ENCODE measurements at regions not wholly inside any gene's neighbourhood (a gene's known extent, or its start where the extent isn't known, plus 50 kb on each side); places are given as distances from the start of the nearest gene placed in this dataset.

DNA sequence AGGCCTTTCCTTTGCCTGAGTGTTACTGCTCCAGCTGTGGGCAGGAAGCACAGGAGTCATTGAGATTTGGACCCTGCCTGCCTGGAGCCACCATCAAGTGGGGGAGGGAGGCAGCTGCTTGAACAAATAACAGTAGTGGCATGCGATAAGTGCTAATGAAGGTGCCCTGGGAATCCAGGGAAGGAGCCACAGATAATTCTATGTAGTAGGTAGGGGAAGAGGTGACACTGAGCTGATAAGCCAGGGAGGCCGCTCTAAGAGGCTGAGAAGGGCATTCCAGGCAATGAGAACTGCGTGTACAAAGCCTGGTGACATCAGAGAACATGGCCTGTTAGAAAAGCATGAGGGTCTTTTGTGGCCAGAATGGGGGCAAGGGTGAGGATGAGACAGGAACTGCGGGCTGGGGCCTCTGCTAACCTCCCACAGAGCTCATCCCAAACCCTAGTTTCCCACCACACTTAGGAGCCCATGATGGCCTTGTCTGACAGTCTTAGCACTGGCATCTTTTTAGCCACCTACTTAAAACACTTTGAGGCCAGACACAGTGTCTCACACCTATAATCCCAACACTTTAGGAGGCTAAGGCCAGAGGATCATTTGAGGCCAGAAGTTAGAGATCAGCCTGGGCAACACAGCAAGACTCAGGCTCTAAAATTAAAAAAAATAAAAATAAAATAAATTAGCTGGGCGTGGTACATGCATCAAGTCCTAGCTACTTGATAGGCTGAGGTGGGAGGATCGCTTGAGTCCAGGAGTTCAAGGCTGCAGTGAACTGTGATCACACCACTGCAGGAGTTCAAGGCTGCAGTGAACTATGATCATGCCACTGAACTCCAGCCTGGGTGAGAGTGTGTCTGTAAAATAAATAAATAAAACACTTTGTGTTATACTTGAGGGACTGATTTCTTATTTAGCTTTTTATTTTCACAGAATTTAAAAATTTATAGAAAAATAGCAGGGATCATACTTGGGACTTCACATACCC lies 58.9 kb downstream of the TET3 start:
- DNase-seq (ENCODE audit: low read depth) = no peak
- TF ChIP-seq, protein P1, sequence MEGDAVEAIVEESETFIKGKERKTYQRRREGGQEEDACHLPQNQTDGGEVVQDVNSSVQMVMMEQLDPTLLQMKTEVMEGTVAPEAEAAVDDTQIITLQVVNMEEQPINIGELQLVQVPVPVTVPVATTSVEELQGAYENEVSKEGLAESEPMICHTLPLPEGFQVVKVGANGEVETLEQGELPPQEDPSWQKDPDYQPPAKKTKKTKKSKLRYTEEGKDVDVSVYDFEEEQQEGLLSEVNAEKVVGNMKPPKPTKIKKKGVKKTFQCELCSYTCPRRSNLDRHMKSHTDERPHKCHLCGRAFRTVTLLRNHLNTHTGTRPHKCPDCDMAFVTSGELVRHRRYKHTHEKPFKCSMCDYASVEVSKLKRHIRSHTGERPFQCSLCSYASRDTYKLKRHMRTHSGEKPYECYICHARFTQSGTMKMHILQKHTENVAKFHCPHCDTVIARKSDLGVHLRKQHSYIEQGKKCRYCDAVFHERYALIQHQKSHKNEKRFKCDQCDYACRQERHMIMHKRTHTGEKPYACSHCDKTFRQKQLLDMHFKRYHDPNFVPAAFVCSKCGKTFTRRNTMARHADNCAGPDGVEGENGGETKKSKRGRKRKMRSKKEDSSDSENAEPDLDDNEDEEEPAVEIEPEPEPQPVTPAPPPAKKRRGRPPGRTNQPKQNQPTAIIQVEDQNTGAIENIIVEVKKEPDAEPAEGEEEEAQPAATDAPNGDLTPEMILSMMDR (conservative IDR thresholded peaks at IDR 0.05; ENCODE audit: low read depth, low read length) = no peak
- no peak overlapping the region for H3K4me3 ChIP-seq (ENCODE audit: low read depth, low read length)

DNA sequence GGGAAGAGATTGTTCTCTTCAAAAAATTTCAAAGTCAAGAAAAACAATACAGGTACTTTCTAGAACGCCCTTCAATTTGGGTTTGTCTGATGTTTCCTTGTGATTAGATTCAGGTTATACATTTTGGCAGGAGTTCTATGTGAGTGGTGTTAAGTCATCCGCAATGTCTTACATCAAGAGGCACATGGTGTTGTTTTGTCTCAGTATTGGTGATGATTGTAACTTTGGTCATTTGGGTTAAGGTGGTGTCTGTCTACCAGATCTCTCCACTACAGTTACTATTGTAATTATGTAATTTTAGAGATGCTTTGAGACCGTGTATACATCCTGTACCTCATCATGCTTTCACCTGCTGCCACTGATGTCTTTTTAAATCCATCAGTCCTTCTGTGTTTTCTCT lies 60.3 kb downstream of the TET3 start:
- TF ChIP-seq, protein P1 (conservative IDR thresholded peaks at IDR 0.05; ENCODE audit: low read depth, low read length) = no peak
- H3K4me3 ChIP-seq (ENCODE audit: low read depth, low read length) = no peak overlapping the region
- DNase-seq (ENCODE audit: low read depth) = no peak

DNA sequence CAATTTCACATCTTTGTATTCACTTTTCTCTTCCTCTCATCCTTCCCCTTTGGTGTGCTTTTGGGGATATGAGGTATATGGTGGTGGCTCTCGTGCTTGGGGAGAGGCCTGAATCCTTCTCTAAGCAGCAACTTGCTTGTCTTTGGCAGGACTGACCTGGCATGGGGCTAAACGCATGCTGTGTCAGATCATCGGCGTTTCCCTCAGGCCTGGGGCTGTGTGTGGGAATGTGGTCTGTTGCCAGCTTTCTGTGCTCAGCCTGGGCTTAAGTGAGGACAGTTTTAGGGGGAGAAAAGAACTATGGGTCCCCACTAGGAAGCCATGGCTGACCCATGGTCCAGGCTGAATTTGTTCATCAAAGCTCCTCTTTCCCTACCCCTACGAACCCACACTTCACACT lies 60.7 kb downstream of the TET3 start:
- TF ChIP-seq, protein P1 (conservative IDR thresholded peaks at IDR 0.05; ENCODE audit: low read depth, low read length) = no peak
- H3K4me3 ChIP-seq (ENCODE audit: low read depth, low read length) = no peak overlapping the region
- DNase-seq (ENCODE audit: low read depth) = no peak

DNA sequence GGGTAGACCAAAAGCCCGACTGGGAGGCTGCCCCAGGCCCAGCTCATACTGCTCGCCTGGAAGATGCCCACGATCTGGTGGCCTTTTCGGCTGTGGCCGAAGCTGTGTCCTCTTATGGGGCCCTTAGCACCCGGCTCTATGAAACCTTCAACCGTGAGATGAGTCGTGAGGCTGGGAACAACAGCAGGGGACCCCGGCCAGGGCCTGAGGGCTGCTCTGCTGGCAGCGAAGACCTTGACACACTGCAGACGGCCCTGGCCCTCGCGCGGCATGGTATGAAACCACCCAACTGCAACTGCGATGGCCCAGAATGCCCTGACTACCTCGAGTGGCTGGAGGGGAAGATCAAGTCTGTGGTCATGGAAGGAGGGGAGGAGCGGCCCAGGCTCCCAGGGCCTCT lies 61.7 kb downstream of the TET3 start:
- TF ChIP-seq, protein P1 (conservative IDR thresholded peaks at IDR 0.05; ENCODE audit: low read depth, low read length) = no peak
- H3K4me3 ChIP-seq (ENCODE audit: low read depth, low read length) = no peak overlapping the region
- DNase-seq (ENCODE audit: low read depth) = no peak

DNA sequence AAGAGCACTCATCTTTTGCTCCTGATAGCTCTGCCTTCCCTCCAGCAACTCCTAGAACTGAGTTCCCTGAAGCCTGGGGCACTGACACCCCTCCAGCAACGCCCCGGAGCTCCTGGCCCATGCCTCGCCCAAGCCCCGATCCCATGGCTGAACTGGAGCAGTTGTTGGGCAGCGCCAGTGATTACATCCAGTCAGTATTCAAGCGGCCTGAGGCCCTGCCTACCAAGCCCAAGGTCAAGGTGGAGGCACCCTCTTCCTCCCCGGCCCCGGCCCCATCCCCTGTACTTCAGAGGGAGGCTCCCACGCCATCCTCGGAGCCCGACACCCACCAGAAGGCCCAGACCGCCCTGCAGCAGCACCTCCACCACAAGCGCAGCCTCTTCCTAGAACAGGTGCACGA lies 62.4 kb downstream of the TET3 start:
- no peak for DNase-seq (ENCODE audit: low read depth)
- H3K4me3 ChIP-seq (ENCODE audit: low read depth, low read length) = no peak overlapping the region
- TF ChIP-seq, protein P1 (conservative IDR thresholded peaks at IDR 0.05; ENCODE audit: low read depth, low read length) = no peak

DNA sequence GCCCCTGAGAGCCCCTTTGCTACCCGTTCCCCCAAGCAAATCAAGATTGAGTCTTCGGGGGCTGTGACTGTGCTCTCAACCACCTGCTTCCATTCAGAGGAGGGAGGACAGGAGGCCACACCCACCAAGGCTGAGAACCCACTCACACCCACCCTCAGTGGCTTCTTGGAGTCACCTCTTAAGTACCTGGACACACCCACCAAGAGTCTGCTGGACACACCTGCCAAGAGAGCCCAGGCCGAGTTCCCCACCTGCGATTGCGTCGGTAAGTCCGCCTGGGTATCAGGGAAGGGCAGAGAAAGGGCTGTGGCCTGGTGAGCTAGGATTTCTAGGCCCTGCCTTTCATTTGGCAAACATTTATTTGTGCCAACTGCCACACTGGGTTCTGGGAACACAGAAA lies 63.4 kb downstream of the TET3 start:
- no peak overlapping the region for H3K4me3 ChIP-seq (ENCODE audit: low read depth, low read length)
- TF ChIP-seq, protein P1 (conservative IDR thresholded peaks at IDR 0.05; ENCODE audit: low read depth, low read length) = no peak
- DNase-seq (ENCODE audit: low read depth) = no peak
